ENCODE measurements at regions not wholly inside any gene's neighbourhood (a gene's known extent, or its start where the extent isn't known, plus 50 kb on each side); places are given as distances from the start of the nearest gene placed in this dataset.

- no peak overlapping the region for H3K27ac Mint-ChIP-seq
- no peaks in the 10 kb centered on the region; the same call in 1 of the 2 replicates for H3K9me3 Mint-ChIP-seq
- ChIA-PET POLR2A (no interaction called here), CTCF (no interaction called here)
- DNase-seq (ENCODE audit: low spot score) (no peak), ATAC-seq (no peak)
- no peak overlapping the region for H3K4me3 Mint-ChIP-seq
- peaks cover 4% of the 10 kb centered on the region; the same call in 1 of the 2 replicates for H3K4me1 Mint-ChIP-seq
- TF ChIP-seq ZSCAN18 (CRISPR knock-in tag; IDR thresholded peaks at IDR 0.05) (no peak), ZNF219 (CRISPR knock-in tag; IDR thresholded peaks at IDR 0.05; ENCODE audit: borderline replicate concordance) (no peak), TP53 (CRISPR knock-in tag; IDR thresholded peaks at IDR 0.05) (no peak), E2F1 (CRISPR knock-in tag; IDR thresholded peaks at IDR 0.05) (no peak), PRRX2 (CRISPR knock-in tag; IDR thresholded peaks at IDR 0.05) (no peak), ZNF416 (CRISPR knock-in tag; IDR thresholded peaks at IDR 0.05) (no peak)
- H3K36me3 Mint-ChIP-seq, result no peaks in the 10 kb centered on the region
- no peaks in the 10 kb centered on the region; the same call in 1 of the 2 replicates for H3K27me3 Mint-ChIP-seq (ENCODE audit: low read depth)
These were observed 74.2 kb upstream of the EGFL6 start for GRCh38 chrX:13495232-13495631.

- CTCF ChIA-PET, result no interaction called here
- H3K27me3 Mint-ChIP-seq (ENCODE audit: low read depth), result no peaks in the 10 kb centered on the region; the same call in 1 of the 2 replicates
- H3K4me3 Mint-ChIP-seq, result no peak overlapping the region
- no peak for DNase-seq (ENCODE audit: low spot score)
- H3K36me3 Mint-ChIP-seq, result no peaks in the 10 kb centered on the region
- POLR2A ChIA-PET, result no interaction called here
- H3K9me3 Mint-ChIP-seq, result no peaks in the 10 kb centered on the region; the same call in 1 of the 2 replicates
- H3K27ac Mint-ChIP-seq, result no peak overlapping the region
- no peak for ATAC-seq
- H3K4me1 Mint-ChIP-seq, result peaks cover 4% of the 10 kb centered on the region; the same call in 1 of the 2 replicates
- no peak for TF ChIP-seq AR (CRISPR knock-in tag; IDR thresholded peaks at IDR 0.05)
- no peak for TF ChIP-seq ZNF232 (CRISPR knock-in tag; IDR thresholded peaks at IDR 0.05)
- TF ChIP-seq FOXK1 (CRISPR knock-in tag; IDR thresholded peaks at IDR 0.05), result no peak
- TF ChIP-seq ZNF219 (CRISPR knock-in tag; IDR thresholded peaks at IDR 0.05; ENCODE audit: borderline replicate concordance), result no peak
- TF ChIP-seq ZNF532 (CRISPR knock-in tag; IDR thresholded peaks at IDR 0.05; ENCODE audit: borderline replicate concordance), result no peak
These were observed 74.8 kb upstream of the EGFL6 start for GRCh38 chrX:13494562-13494961.

- DNase-seq (ENCODE audit: low spot score) (no peak), ATAC-seq (no peak)
- peaks cover 6% of the 10 kb centered on the region; the same call in 1 of the 2 replicates for H3K4me1 Mint-ChIP-seq
- no peaks in the 10 kb centered on the region; the same call in 1 of the 2 replicates for H3K9me3 Mint-ChIP-seq
- no peak overlapping the region for H3K4me3 Mint-ChIP-seq
- ChIA-PET POLR2A (no interaction called here), CTCF (no interaction called here)
- no peaks in the 10 kb centered on the region; the same call in 1 of the 2 replicates for H3K27me3 Mint-ChIP-seq (ENCODE audit: low read depth)
- no peak overlapping the region for H3K27ac Mint-ChIP-seq
- H3K36me3 Mint-ChIP-seq, result no peaks in the 10 kb centered on the region
- TF ChIP-seq AFF4 (CRISPR knock-in tag; IDR thresholded peaks at IDR 0.05; ENCODE audit: borderline replicate concordance) (no peak), ZNF317 (CRISPR knock-in tag; IDR thresholded peaks at IDR 0.05; ENCODE audit: borderline replicate concordance, low read depth) (no peak), FOXP4 (CRISPR knock-in tag; IDR thresholded peaks at IDR 0.05) (no peak), MXD4 (CRISPR knock-in tag; IDR thresholded peaks at IDR 0.05; ENCODE audit: borderline replicate concordance) (no peak), ZNF219 (CRISPR knock-in tag; IDR thresholded peaks at IDR 0.05; ENCODE audit: borderline replicate concordance) (no peak), ZNF423 (CRISPR knock-in tag; IDR thresholded peaks at IDR 0.05) (no peak), SMAD4 (CRISPR knock-in tag; IDR thresholded peaks at IDR 0.05) (no peak), RORB (CRISPR knock-in tag; IDR thresholded peaks at IDR 0.05) (no peak)
These were observed 75.7 kb upstream of the EGFL6 start for GRCh38 chrX:13493659-13494058.
